ENCODE measurements at regions not wholly inside any gene's neighbourhood (a gene's known extent, or its start where the extent isn't known, plus 50 kb on each side); places are given as distances from the start of the nearest gene placed in this dataset.

GRCh38 chr16:72626623-72627022, 421.3 kb downstream of the ZFHX3 start:
- TF ChIP-seq CTCF (IDR thresholded peaks at IDR 0.05) (no peak), POLR2A (IDR thresholded peaks at IDR 0.05) (no peak)

Measured in vagina (tissue), 2 donors.